Stomach smooth muscle (tissue), 2 donors: ENCODE measurements at regions not wholly inside any gene's neighbourhood (a gene's known extent, or its start where the extent isn't known, plus 50 kb on each side); places are given as distances from the start of the nearest gene placed in this dataset.
"Not testable (repeated sequence)": the region's sequence is repeated elsewhere in the genome, so short reads cannot be mapped to it uniquely, and the experiment has no call there.

Source experiments
- H3K27ac ChIP-seq: one replicate; pipeline ENCODE4 v1.7.0; 2013; ENCODE audit warnings: mild to moderate bottlenecking, low read length, inconsistent platforms
- H3K27me3 ChIP-seq, 2 donors: one replicate each; pipeline ENCODE4 v1.7.0; 2013; ENCODE audit warnings: low read length in 2 of 2; ENCODE audit not compliant: insufficient read depth in 2 of 2, control insufficient read depth in 1 of 2
- H3K36me3 ChIP-seq, 2 donors: one replicate each; pipeline ENCODE4 v1.7.0; 2013; ENCODE audit warnings: low read length in 2 of 2; ENCODE audit not compliant: control insufficient read depth in 2 of 2, insufficient read depth in 2 of 2
- H3K4me1 ChIP-seq: one replicate; pipeline ENCODE4 v1.7.0; 2013; ENCODE audit warnings: low read length; ENCODE audit not compliant: control insufficient read depth, insufficient read depth
- H3K4me3 ChIP-seq, 2 donors: one replicate each; pipeline ENCODE4 v1.7.0; 2013; ENCODE audit warnings: low read length in 2 of 2
- H3K9ac ChIP-seq, 2 donors: one replicate each; pipeline ENCODE4 v1.7.0; 2013; ENCODE audit warnings: low read length in 2 of 2, mild to moderate bottlenecking in 1 of 2
- H3K9me3 ChIP-seq, 2 donors: one replicate each; pipeline ENCODE4 v1.7.0; 2013; ENCODE audit warnings: low read length in 2 of 2; ENCODE audit not compliant: control insufficient read depth in 2 of 2
- donor health status: healthy.
- donor health status: Pancreatic carcinoma.

GRCh38 chr11:16527525-16528246, 171.3 kb upstream of the SOX6 start:
- Histone ChIP-seq H3K36me3 (no peaks in the 10 kb centered on the region), H3K4me1 (no peaks in the 10 kb centered on the region), H3K4me3 (no peak overlapping the region), H3K9me3 (no peaks in the 10 kb centered on the region), H3K27me3 (no peaks in the 10 kb centered on the region), H3K9ac (no peak overlapping the region), H3K27ac (no peak overlapping the region)

- H3K36me3 ChIP-seq = no peaks in the 10 kb centered on the region
- H3K4me3 ChIP-seq = no peak overlapping the region
- no peaks in the 10 kb centered on the region for H3K9me3 ChIP-seq
- no peaks in the 10 kb centered on the region for H3K27me3 ChIP-seq
- no peak overlapping the region for H3K9ac ChIP-seq
- no peaks in the 10 kb centered on the region for H3K4me1 ChIP-seq
- no peak overlapping the region for H3K27ac ChIP-seq
These were observed 170.6 kb upstream of the SOX6 start for GRCh38 chr11:16526947-16527346.

- H3K9me3 ChIP-seq, H3K4me3 ChIP-seq: not testable (repeated sequence)
These were observed 164.4 kb upstream of the SOX6 start for GRCh38 chr11:16520713-16521112.

DNA sequence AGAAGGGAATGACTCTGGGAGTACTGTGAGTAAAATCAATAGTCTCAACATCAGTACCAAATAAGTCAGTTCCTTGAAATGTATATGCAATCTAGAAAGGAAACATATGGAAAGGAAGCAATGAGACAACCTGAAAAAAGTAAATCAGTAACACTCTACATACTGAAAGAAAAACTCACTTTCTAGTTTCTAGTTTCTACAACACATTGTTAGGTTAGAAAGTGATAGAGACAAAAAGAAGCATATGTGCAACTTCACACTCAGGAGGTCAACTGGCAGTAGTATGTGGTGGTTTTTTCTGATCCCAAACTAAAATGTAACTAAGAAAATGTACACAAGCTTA, 156.5 kb upstream of the SOX6 start:
- Histone ChIP-seq H3K4me1 (no peaks in the 10 kb centered on the region), H3K27me3 (no peaks in the 10 kb centered on the region), H3K9ac (no peak overlapping the region), H3K9me3 (no peaks in the 10 kb centered on the region), H3K27ac (no peak overlapping the region), H3K36me3 (no peaks in the 10 kb centered on the region), H3K4me3 (no peak overlapping the region)

More at GRCh38 chr11:16520713-16521112, 164.4 kb upstream of the SOX6 start:
- not testable (repeated sequence) for H3K27ac ChIP-seq, H3K36me3 ChIP-seq, H3K9ac ChIP-seq, H3K27me3 ChIP-seq, H3K4me1 ChIP-seq

- Histone ChIP-seq H3K9me3 (no peaks in the 10 kb centered on the region), H3K27ac (no peak overlapping the region), H3K4me1 (no peaks in the 10 kb centered on the region), H3K27me3 (no peaks in the 10 kb centered on the region), H3K9ac (no peak overlapping the region), H3K36me3 (no peaks in the 10 kb centered on the region), H3K4me3 (no peak overlapping the region)
These were observed 156.0 kb upstream of the SOX6 start for GRCh38 chr11:16512198-16512898.

DNA sequence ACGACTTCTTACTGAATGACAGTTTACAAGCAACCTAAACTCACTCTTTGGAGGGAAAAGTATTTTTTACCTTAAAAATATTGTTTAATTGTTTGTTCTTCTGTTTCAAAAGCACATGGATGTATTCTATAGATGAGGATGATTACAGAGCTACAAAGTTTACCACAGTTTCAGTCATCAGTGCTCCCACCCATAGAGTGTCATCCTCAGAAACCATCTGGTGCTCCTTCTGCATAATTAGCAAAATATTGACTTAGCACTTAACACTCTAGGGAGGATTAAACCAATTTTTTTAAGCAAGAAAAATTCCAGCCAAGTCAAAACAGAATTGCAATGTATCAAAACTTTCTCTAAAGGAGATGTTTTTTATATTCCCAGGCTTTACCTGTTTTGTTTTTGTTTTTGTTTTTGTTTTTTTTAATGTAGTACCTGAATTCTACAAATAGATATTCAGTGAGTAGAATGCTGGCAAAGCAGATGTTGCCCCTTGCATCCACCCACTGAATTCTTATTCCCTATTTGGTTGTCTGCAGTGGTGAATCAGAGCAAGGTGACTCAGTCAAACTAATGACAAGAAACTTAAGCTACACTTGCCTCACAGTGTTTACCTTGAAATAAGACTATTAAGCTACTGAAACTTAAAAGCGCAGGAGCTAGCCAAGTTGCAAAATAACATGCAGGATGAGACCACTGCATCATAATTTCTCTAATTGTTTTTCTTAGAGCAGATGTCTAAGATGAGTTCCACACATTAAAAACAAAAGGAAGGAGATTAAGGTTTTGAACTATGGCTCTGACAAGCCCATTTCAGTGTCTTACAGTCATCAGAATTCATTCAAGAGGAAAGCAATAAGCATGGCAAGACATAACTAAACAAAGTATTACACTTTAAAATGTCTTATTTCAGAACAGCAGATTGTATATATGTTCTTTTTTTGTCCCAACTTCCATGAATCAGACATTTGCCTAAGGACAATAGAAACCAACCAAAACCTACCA, 155.1 kb upstream of the SOX6 start:
- no peak overlapping the region for H3K4me3 ChIP-seq

GRCh38 chr11:16505481-16505880, 149.1 kb upstream of the SOX6 start:
- Histone ChIP-seq H3K27ac (no peak overlapping the region), H3K36me3 (no peaks in the 10 kb centered on the region), H3K4me3 (no peak overlapping the region), H3K9ac (no peak overlapping the region), H3K27me3 (no peaks in the 10 kb centered on the region), H3K4me1 (no peaks in the 10 kb centered on the region), H3K9me3 (peaks cover 0 to 9% of the 10 kb centered on the region in 2 donors)

More for the DNA sequence above, 155.1 kb upstream of the SOX6 start:
- H3K9me3 ChIP-seq = no peaks in the 10 kb centered on the region
- H3K27me3 ChIP-seq = no peaks in the 10 kb centered on the region
- H3K36me3 ChIP-seq = no peaks in the 10 kb centered on the region
- no peak overlapping the region for H3K9ac ChIP-seq
- no peaks in the 10 kb centered on the region for H3K4me1 ChIP-seq
- H3K27ac ChIP-seq = no peak overlapping the region

DNA sequence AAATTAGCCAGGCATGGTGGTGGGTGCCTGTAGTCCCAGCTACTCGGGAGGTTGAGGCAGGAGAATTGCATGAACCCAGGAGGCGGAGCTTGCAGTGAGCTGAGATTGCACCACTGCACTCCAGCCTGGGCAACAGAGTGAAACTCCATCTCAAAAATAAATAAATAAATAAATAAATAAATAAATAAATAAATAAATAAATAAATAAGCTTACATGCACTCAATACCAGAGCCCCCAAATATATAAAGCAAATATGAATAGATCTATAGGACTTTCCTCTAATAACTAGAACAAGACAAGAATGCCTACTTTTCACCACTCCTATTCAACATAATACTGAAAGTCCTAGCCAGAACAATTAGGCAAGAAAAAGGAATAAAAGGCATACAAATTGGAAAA, 147.5 kb upstream of the SOX6 start:
- not testable (repeated sequence) for H3K4me1 ChIP-seq, H3K9me3 ChIP-seq, H3K4me3 ChIP-seq, H3K36me3 ChIP-seq, H3K27me3 ChIP-seq, H3K9ac ChIP-seq, H3K27ac ChIP-seq

DNA sequence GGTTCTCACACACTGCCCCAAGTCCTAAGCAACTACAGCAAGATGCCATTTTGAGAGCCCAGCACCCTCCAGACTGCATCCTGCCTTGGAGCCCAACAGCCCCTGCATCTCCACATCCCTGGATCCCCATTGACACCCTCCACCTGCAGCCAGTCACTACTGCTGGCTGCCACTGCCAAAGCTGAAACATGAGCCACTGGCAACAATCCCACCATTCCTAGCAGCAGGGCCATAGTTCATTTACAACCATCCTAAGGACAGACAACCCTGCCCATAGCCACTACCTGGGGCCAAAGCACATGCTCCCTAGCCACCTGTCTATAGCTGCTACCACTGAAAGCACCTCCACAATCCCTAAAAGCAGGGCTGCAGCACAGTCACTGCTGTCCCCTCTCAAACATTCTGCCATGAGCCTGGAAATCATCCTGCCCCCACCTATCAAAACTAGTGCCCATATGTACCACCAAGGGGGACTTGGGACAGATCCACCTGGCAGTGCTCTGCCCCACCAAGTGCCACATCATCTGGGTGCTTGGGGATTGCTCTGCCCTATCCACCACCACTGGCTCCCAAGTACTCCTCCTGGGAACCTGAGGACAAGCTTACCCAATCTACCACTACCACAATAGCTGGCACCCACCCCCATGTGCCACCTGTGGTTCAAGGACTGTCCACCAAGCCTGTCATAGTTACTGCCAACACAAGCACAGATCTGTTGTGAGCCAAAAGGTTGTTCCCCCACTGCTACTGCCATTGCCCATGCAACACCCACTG, 138.8 kb upstream of the SOX6 start:
- no peaks in the 10 kb centered on the region for H3K4me1 ChIP-seq
- no peak overlapping the region for H3K4me3 ChIP-seq
- no peak overlapping the region for H3K27ac ChIP-seq
- no peaks in the 10 kb centered on the region for H3K36me3 ChIP-seq
- H3K9ac ChIP-seq = no peak overlapping the region
- no peaks in the 10 kb centered on the region for H3K27me3 ChIP-seq
- H3K9me3 ChIP-seq = peaks cover 0 to 9% of the 10 kb centered on the region in 2 donors

- no peak overlapping the region for H3K27ac ChIP-seq
- H3K4me1 ChIP-seq = no peaks in the 10 kb centered on the region
- no peak overlapping the region for H3K9ac ChIP-seq
- H3K4me3 ChIP-seq = no peak overlapping the region
- no peaks in the 10 kb centered on the region for H3K36me3 ChIP-seq
- no peaks in the 10 kb centered on the region for H3K9me3 ChIP-seq
- no peaks in the 10 kb centered on the region for H3K27me3 ChIP-seq
These were observed 128.1 kb upstream of the SOX6 start for GRCh38 chr11:16484434-16484833.
